Sigmoid colon (tissue), 4 donors: ENCODE measurements at regions not wholly inside any gene's neighbourhood (a gene's known extent, or its start where the extent isn't known, plus 50 kb on each side); places are given as distances from the start of the nearest gene placed in this dataset.

Experiments
- EP300 ChIP-seq, 4 donors: sonication (generic); formaldehyde crosslinking; IDR thresholded peaks; one replicate each; pipeline ENCODE4 v1.6.1; 2017; ENCODE audit warnings: antibody characterized with exemption in 4 of 4
- POLR2A ChIP-seq, 2 donors: fragments of 450-650 bp; IDR thresholded peaks; one replicate each; pipeline ENCODE4 v1.6.1; 2016; ENCODE audit warnings: antibody characterized with exemption in 2 of 2, mild to moderate bottlenecking in 2 of 2, moderate library complexity in 2 of 2
- TF ChIP-seq, protein P1 (sequence below), 4 experiments: fragments of 450-650 bp in 3 of 4; fragments of 200-600 bp in 1 of 4; IDR thresholded peaks; one replicate each; pipeline ENCODE4 v1.5.1; 2016 to 2019; ENCODE audit warnings: antibody characterized with exemption in 4 of 4, mild to moderate bottlenecking in 3 of 4, moderate library complexity in 2 of 4

DNA sequence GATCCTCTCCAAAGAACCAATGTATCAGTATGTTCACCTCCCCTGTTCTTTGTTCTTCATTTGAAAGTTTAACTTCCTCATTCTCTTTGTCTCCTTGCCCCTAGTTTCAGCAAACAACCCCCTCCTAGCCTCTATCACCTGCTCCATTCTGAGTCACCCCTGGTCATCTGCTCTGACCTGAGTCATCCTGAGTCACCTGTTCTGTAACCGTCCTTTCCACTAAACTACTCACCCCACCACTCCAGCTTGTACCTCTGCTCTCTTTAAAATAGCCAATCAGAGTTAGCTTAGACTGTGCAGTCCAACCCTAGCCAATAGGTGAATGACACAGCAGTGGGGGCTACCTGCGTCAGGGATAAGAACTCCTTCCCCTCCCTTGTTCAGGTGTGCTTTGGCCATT is 249.8 kb upstream of the AADAT start:
- TF ChIP-seq, protein P1, sequence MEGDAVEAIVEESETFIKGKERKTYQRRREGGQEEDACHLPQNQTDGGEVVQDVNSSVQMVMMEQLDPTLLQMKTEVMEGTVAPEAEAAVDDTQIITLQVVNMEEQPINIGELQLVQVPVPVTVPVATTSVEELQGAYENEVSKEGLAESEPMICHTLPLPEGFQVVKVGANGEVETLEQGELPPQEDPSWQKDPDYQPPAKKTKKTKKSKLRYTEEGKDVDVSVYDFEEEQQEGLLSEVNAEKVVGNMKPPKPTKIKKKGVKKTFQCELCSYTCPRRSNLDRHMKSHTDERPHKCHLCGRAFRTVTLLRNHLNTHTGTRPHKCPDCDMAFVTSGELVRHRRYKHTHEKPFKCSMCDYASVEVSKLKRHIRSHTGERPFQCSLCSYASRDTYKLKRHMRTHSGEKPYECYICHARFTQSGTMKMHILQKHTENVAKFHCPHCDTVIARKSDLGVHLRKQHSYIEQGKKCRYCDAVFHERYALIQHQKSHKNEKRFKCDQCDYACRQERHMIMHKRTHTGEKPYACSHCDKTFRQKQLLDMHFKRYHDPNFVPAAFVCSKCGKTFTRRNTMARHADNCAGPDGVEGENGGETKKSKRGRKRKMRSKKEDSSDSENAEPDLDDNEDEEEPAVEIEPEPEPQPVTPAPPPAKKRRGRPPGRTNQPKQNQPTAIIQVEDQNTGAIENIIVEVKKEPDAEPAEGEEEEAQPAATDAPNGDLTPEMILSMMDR (IDR thresholded peaks at IDR 0.05): no peak
- no peak for TF ChIP-seq POLR2A (IDR thresholded peaks at IDR 0.05)
- no peak for TF ChIP-seq EP300 (IDR thresholded peaks at IDR 0.05)
